Ascending aorta (tissue), 2 donors: ENCODE measurements at regions not wholly inside any gene's neighbourhood (a gene's known extent, or its start where the extent isn't known, plus 50 kb on each side); places are given as distances from the start of the nearest gene placed in this dataset.

Source experiments
- DNase-seq, 2 donors: peaks; one replicate each; pipeline ENCODE4 v3.0.0-alpha.2; 2019; ENCODE audit warnings: low spot score in 2 of 2
- H3K27ac ChIP-seq, 2 donors: fragments of 200-600 bp; sonication (generic); one replicate each; pipeline ENCODE4 v1.5.1; 2016 to 2017; ENCODE audit warnings: mild to moderate bottlenecking in 1 of 2
- H3K27me3 ChIP-seq: fragments of 200-600 bp; sonication (generic); one replicate; pipeline ENCODE4 v1.5.1; 2017
- H3K36me3 ChIP-seq, 2 donors: fragments of 200-600 bp; sonication (generic); one replicate each; pipeline ENCODE4 v1.5.1; 2016
- H3K4me1 ChIP-seq, 2 donors: fragments of 200-600 bp; sonication (generic); one replicate each; pipeline ENCODE4 v1.5.1; 2016 to 2017; ENCODE audit warnings: mild to moderate bottlenecking in 1 of 2
- H3K4me3 ChIP-seq, 2 donors: fragments of 200-600 bp; sonication (generic); one replicate each; pipeline ENCODE4 v1.5.1; 2016 to 2017; ENCODE audit warnings: mild to moderate bottlenecking in 1 of 2
- H3K9me3 ChIP-seq, 2 donors: fragments of 200-600 bp; sonication (generic); one replicate each; pipeline ENCODE4 v1.5.1; 2016
- CTCF ChIP-seq, 3 experiments: fragments of 200-600 bp in 2 of 3; fragments of 450-650 bp in 1 of 3; sonication (generic) in 2 of 3; IDR thresholded peaks; one replicate each; pipeline ENCODE4 v1.5.1; 2016 to 2019; ENCODE audit warnings: antibody characterized with exemption in 3 of 3, mild to moderate bottlenecking in 1 of 3, moderate library complexity in 1 of 3
- intact Hi-C: fragments of 100-400 bp; cut with DNase I; formaldehyde crosslinking; loops from one replicate; pipeline ENCODE4 v1.15.1; 2023

GRCh38 chr2:23241611-23242245 is 143.3 kb upstream of the KLHL29 start:
- Histone ChIP-seq H3K9me3 (no peaks in the 10 kb centered on the region), H3K4me3 (no peak overlapping the region), H3K27ac (no peak overlapping the region), H3K36me3 (no peaks in the 10 kb centered on the region), H3K27me3 (no peaks in the 10 kb centered on the region), H3K4me1 (no peaks in the 10 kb centered on the region)
- intact Hi-C loops = no loop called here
- DNase-seq = no peak
- no peak for TF ChIP-seq CTCF (IDR thresholded peaks at IDR 0.05)

- no peak overlapping the region for H3K27ac ChIP-seq
- H3K4me3 ChIP-seq = no peak overlapping the region
- no peaks in the 10 kb centered on the region for H3K4me1 ChIP-seq
- no peaks in the 10 kb centered on the region for H3K36me3 ChIP-seq
- H3K9me3 ChIP-seq = no peaks in the 10 kb centered on the region
- no peak for DNase-seq
- intact Hi-C loops = no loop called here
- no peak for TF ChIP-seq CTCF (IDR thresholded peaks at IDR 0.05)
- no peaks in the 10 kb centered on the region for H3K27me3 ChIP-seq
Observed at GRCh38 chr2:23243073-23243659, 141.8 kb upstream of the KLHL29 start.

- DNase-seq = no peak
- Histone ChIP-seq H3K4me1 (peaks cover 0 to 8% of the 10 kb centered on the region in 2 donors), H3K27ac (no peak overlapping the region), H3K4me3 (no peak overlapping the region), H3K9me3 (no peaks in the 10 kb centered on the region), H3K36me3 (no peaks in the 10 kb centered on the region), H3K27me3 (no peaks in the 10 kb centered on the region)
- TF ChIP-seq CTCF (IDR thresholded peaks at IDR 0.05) = no peak
- intact Hi-C loops = no loop called here
Observed at GRCh38 chr2:23244617-23245016, 140.4 kb upstream of the KLHL29 start.

GRCh38 chr2:23246992-23247683 is 137.8 kb upstream of the KLHL29 start:
- H3K9me3 ChIP-seq = no peaks in the 10 kb centered on the region
- H3K4me1 ChIP-seq = peaks cover 5 to 13% of the 10 kb centered on the region in 2 donors
- H3K4me3 ChIP-seq = no peak overlapping the region
- DNase-seq = no peak
- no peaks in the 10 kb centered on the region for H3K36me3 ChIP-seq
- no peak overlapping the region for H3K27ac ChIP-seq
- TF ChIP-seq CTCF (IDR thresholded peaks at IDR 0.05) = no peak
- intact Hi-C loops = no loop called here
- H3K27me3 ChIP-seq = no peaks in the 10 kb centered on the region

GRCh38 chr2:23248667-23249066 is 136.3 kb upstream of the KLHL29 start:
- no peaks in the 10 kb centered on the region for H3K36me3 ChIP-seq
- H3K27me3 ChIP-seq = no peaks in the 10 kb centered on the region
- no peaks in the 10 kb centered on the region for H3K9me3 ChIP-seq
- no peak for DNase-seq
- no peak for TF ChIP-seq CTCF (IDR thresholded peaks at IDR 0.05)
- H3K4me3 ChIP-seq = no peak overlapping the region
- no peak overlapping the region for H3K27ac ChIP-seq
- intact Hi-C loops = no loop called here
- H3K4me1 ChIP-seq = peaks cover 5 to 13% of the 10 kb centered on the region in 2 donors
